PFSK-1 (cell line): ENCODE measurements at regions not wholly inside any gene's neighbourhood (a gene's known extent, or its start where the extent isn't known, plus 50 kb on each side); places are given as distances from the start of the nearest gene placed in this dataset.

Source experiments
- TAF1 ChIP-seq: IDR thresholded peaks from 2 replicates; pipeline ENCODE4 v1.6.1; 2012; ENCODE audit warnings: low read length, control low read depth, borderline replicate concordance; ENCODE audit not compliant: insufficient read depth
- TF ChIP-seq, protein P1 (sequence below), 2 experiments: IDR thresholded peaks; 2 replicates each; pipeline versions ENCODE4 v1.6.1 to v1.8.0; 2011 to 2012; ENCODE audit warnings: low read depth in 2 of 2, low read length in 2 of 2, control low read depth in 1 of 2, inconsistent platforms in 1 of 2, mild to moderate bottlenecking in 1 of 2, moderate library complexity in 1 of 2; ENCODE audit not compliant: insufficient read depth in 1 of 2

DNA sequence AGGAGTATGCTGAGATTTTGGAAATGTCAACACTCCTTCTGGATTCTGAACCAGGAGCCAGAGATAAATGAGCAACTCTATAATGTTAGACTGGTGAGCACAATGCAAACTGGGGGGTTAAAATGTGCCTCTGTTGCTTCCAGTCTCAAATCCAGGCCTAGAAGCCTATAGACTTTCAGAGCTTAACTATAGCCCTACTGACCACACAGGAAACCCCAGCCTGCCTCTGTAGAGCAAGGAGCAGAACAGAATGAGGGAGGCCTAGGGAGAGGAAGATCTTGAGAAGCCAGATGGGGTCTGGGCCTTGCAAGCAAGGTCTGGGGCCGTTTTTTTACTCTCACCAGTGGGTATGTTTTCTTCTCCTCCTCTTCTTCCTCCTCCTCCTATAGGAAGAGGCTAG lies 225.4 kb upstream of the KITLG start:
- TF ChIP-seq, protein P1, sequence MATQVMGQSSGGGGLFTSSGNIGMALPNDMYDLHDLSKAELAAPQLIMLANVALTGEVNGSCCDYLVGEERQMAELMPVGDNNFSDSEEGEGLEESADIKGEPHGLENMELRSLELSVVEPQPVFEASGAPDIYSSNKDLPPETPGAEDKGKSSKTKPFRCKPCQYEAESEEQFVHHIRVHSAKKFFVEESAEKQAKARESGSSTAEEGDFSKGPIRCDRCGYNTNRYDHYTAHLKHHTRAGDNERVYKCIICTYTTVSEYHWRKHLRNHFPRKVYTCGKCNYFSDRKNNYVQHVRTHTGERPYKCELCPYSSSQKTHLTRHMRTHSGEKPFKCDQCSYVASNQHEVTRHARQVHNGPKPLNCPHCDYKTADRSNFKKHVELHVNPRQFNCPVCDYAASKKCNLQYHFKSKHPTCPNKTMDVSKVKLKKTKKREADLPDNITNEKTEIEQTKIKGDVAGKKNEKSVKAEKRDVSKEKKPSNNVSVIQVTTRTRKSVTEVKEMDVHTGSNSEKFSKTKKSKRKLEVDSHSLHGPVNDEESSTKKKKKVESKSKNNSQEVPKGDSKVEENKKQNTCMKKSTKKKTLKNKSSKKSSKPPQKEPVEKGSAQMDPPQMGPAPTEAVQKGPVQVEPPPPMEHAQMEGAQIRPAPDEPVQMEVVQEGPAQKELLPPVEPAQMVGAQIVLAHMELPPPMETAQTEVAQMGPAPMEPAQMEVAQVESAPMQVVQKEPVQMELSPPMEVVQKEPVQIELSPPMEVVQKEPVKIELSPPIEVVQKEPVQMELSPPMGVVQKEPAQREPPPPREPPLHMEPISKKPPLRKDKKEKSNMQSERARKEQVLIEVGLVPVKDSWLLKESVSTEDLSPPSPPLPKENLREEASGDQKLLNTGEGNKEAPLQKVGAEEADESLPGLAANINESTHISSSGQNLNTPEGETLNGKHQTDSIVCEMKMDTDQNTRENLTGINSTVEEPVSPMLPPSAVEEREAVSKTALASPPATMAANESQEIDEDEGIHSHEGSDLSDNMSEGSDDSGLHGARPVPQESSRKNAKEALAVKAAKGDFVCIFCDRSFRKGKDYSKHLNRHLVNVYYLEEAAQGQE (IDR thresholded peaks at IDR 0.05; ENCODE audit: insufficient read depth in 1 of 2, low read depth in 2 of 2, low read length in 2 of 2), result no peak
- no peak for TF ChIP-seq TAF1
